Posterior cingulate gyrus (tissue), 11 donors: ENCODE measurements at regions not wholly inside any gene's neighbourhood (a gene's known extent, or its start where the extent isn't known, plus 50 kb on each side); places are given as distances from the start of the nearest gene placed in this dataset.

Experiments used
- DNase-seq, 10 donors: peaks; one replicate each; pipeline versions ENCODE4 v3.0.0 to v3.0.0-alpha.2; 2020 to 2021; ENCODE audit warnings: mixed read lengths in 3 of 10
- intact Hi-C: fragments of 100-400 bp; cut with DNase I; formaldehyde crosslinking; loops from one replicate; pipeline ENCODE4 v1.15.1; 2023

- intact Hi-C loops: no loop called here
- DNase-seq: no peak
Observed at GRCh38 chr2:217431577-217432269, 571.1 kb downstream of the TNS1 start.

GRCh38 chr2:217430916-217431576 is 571.2 kb upstream of the TNP1 start:
- intact Hi-C loops: no loop called here
- no peak for DNase-seq

GRCh38 chr2:217429981-217430500 is 570.2 kb upstream of the TNP1 start:
- DNase-seq: no peak
- intact Hi-C loops: no loop called here

- intact Hi-C loops: no loop called here
- DNase-seq: no peak
Observed at GRCh38 chr2:217421834-217422233, 562.0 kb upstream of the TNP1 start.

- no peak for DNase-seq
Observed at GRCh38 chr2:217420854-217421253, 561.0 kb upstream of the TNP1 start.

GRCh38 chr2:217419055-217419671 is 559.3 kb upstream of the TNP1 start:
- DNase-seq: no peak
- intact Hi-C loops: no loop called here

More at GRCh38 chr2:217420854-217421253, 561.0 kb upstream of the TNP1 start:
- intact Hi-C loops: no loop called here

GRCh38 chr2:217418544-217418943 is 558.7 kb upstream of the TNP1 start:
- DNase-seq: no peak

GRCh38 chr2:217418090-217418489 is 558.2 kb upstream of the TNP1 start:
- intact Hi-C loops: no loop called here
- DNase-seq: no peak

More at GRCh38 chr2:217418544-217418943, 558.7 kb upstream of the TNP1 start:
- intact Hi-C loops: no loop called here

GRCh38 chr2:217417536-217417935 is 557.7 kb upstream of the TNP1 start:
- intact Hi-C loops: no loop called here
- no peak for DNase-seq

GRCh38 chr2:217415316-217415715 is 555.5 kb upstream of the TNP1 start:
- intact Hi-C loops: no loop called here
- DNase-seq: no peak

- intact Hi-C loops: no loop called here
- DNase-seq: peak in 1 of 10 donors; percentile 63
Observed at GRCh38 chr2:217414429-217414828, 554.6 kb upstream of the TNP1 start.

GRCh38 chr2:217413193-217413592 is 553.3 kb upstream of the TNP1 start:
- intact Hi-C loops: no loop called here
- no peak for DNase-seq

- peak in 2 of 10 donors; percentile 65 to 85 for DNase-seq
- intact Hi-C loops: no loop called here
Observed at GRCh38 chr2:217412721-217413120, 552.9 kb upstream of the TNP1 start.

GRCh38 chr2:217412277-217412676 is 552.4 kb upstream of the TNP1 start:
- no peak for DNase-seq
- intact Hi-C loops: no loop called here

GRCh38 chr2:217410681-217410960 is 550.8 kb upstream of the TNP1 start:
- no peak for DNase-seq
- intact Hi-C loops: no loop called here

- DNase-seq: no peak
Observed at GRCh38 chr2:217409949-217410680, 550.3 kb upstream of the TNP1 start.

GRCh38 chr2:217407362-217407761 is 547.5 kb upstream of the TNP1 start:
- DNase-seq: no peak
- intact Hi-C loops: no loop called here

More at GRCh38 chr2:217409949-217410680, 550.3 kb upstream of the TNP1 start:
- intact Hi-C loops: no loop called here

GRCh38 chr2:217404236-217404760 is 544.4 kb upstream of the TNP1 start:
- intact Hi-C loops: no loop called here
- DNase-seq: no peak

- no peak for DNase-seq
- intact Hi-C loops: no loop called here
Observed at GRCh38 chr2:217402761-217403383, 543.0 kb upstream of the TNP1 start.

GRCh38 chr2:217402144-217402543 is 542.3 kb upstream of the TNP1 start:
- intact Hi-C loops: no loop called here
- DNase-seq: no peak
